ENCODE measurements at regions not wholly inside any gene's neighbourhood (a gene's known extent, or its start where the extent isn't known, plus 50 kb on each side); places are given as distances from the start of the nearest gene placed in this dataset.

- DNase-seq, result no peak
Observed at GRCh38 chr13:22461854-22462490, 718.8 kb upstream of the SGCG start.

DNA sequence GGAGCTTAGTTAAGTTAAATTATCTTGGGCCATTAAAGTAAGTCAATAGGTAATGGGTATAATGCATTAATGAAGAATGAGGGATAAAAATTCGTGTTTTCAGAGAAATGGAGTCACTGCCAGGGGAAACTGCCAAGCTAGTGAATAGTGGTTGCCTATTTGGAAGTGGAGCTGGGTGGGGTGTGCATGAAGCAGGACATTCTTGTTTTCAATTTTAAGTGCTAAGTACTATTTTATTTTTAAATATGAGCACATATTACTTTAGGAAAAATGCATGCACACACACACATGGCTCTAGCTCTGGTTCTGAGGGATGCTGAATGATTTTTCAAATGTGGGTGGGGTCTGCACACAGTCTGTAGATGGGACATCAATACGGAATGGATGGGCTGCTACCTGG, 717.7 kb upstream of the SGCG start:
- no peak for DNase-seq

DNA sequence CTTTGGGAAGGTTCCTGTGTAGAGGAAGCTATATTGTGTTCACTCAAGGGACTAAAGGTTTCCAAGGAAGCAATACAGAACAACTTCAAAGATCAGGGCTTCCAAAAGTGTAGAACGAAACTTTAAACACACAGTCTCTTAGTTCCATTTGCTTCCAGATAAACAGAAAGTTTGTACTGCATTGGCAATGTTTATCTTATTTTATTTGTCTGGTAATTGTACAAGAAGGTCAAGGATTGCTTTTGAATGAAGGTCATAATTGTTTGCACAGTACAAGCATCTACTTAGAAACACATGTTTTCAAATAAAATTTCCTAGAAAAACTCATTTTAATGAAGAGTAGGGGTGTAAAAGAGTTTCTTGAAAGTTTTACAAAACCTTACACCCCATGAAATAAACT, 712.7 kb upstream of the SGCG start:
- DNase-seq, result no peak

DNA sequence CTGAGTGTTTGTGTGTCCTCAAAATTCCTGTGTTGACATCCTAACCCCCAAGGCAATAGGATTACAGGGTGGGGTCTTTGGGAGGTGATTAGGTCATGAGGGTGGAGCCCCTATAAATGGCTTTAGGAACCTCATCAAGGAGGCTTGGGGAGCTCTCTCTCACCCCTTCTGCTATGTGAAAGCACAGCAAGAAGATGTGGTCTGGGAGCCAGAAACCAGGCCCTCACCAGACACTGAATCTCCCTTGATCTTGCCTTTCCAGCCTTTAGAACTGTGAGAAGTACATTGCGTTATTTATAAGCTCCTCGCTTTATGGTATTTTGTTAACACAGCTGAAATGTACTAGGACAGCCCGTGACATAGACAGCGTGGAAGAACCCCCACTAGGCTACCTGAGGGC, 712.0 kb upstream of the SGCG start:
- DNase-seq, result no peak

- DNase-seq, result no peak
Observed at GRCh38 chr13:22469452-22469851, 711.3 kb upstream of the SGCG start.

DNA sequence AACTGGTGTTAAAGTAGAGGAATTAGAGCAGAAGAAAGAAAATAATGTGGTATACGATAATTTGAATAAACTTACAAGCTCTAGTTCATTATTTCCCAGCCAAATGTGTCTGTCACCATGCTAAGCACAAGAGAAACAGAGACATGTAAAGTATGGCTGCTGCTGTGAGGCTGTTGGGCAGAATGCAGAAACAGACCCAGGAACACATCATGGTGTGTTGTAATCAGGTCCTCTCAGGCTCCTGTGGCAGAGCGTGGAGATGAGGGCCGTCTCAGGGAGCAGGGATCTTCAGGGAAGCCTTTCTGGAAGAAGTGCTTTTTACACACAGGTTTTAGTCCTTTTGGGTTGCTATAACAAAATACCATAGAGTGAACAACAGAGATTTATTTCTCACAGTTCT, 710.7 kb upstream of the SGCG start:
- DNase-seq, result no peak

- DNase-seq, result no peak
Observed at GRCh38 chr13:22482496-22483000, 698.2 kb upstream of the SGCG start.

DNA sequence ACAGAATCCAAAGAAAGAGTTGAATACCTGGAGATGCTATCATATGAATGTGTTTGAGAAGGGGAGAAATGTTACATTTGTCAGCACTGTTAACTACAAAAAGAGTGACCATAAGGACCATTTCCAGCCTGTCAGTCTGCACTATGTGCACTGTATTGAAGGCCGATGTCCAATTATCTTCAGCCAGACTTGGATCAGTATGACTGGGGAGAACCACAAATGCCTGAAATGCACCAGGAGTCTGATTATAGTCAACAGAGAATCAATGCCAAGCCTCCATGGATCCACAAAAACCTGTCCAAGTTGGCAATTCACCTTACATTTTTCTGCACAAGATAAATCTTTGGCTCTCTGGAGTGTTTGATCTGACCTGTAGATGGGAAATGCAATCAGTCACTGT, 697.5 kb upstream of the SGCG start:
- no peak for DNase-seq

DNA sequence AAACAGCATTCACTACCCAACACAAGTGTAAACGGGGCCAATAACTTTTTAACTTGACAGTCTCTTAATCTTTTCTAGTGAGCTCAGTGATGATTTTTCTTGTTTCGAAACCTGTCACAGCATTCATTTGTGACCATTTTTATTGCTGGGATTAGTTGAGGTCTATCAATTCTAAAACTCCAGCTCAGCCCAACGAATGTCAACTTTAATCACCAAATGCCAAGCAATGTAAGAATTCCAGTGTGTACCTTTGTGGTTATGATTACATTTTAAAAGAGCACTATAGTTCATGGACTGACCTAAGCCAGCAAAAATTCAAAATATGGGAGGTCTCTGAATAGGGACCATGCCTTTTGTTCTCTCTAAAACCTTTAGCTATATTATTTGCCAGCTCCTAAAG, 694.3 kb upstream of the SGCG start:
- DNase-seq, result no peak

GRCh38 chr13:22487932-22488331, 692.8 kb upstream of the SGCG start:
- no peak for DNase-seq

DNA sequence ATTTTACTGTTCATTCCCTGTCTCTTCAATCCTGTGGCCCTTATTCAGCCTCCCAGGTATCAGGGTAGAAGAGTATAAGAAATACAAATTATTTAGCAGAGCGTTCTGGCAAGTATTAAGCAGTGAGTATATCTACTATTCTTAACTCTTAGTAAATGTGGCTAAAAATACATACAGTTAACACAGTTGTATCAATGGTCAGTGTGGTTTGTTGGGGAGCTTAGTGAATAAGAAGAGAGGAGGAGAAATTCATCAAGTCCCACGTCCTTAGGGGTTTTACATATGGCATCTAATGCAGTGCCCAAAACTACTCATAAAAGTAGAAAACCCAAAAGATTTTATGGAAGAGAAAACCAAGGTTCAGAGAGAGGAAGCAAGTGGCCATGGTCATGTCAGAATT, 691.0 kb upstream of the SGCG start:
- DNase-seq, result no peak

DNA sequence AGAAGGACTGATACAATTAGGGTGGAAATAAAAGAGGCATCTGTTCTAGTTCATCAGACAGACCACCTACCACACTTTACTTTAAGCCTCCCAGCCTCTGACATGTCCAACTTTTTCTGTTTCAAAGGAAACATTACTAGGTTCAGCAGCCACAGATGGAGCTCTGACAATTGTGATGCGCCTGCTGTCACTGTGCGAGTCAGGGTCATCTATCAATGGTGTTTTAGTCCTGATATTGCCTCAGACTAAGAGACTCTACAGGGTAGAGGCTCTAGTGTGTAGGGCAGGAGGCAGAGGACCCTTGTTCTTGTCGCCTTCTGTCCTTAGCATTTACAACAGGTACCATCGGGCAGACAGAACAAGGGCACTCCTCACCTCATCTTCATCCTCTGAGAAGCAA, 685.0 kb upstream of the SGCG start:
- no peak for DNase-seq

- DNase-seq, result no peak
Observed at GRCh38 chr13:22496803-22497508, 683.8 kb upstream of the SGCG start.

DNA sequence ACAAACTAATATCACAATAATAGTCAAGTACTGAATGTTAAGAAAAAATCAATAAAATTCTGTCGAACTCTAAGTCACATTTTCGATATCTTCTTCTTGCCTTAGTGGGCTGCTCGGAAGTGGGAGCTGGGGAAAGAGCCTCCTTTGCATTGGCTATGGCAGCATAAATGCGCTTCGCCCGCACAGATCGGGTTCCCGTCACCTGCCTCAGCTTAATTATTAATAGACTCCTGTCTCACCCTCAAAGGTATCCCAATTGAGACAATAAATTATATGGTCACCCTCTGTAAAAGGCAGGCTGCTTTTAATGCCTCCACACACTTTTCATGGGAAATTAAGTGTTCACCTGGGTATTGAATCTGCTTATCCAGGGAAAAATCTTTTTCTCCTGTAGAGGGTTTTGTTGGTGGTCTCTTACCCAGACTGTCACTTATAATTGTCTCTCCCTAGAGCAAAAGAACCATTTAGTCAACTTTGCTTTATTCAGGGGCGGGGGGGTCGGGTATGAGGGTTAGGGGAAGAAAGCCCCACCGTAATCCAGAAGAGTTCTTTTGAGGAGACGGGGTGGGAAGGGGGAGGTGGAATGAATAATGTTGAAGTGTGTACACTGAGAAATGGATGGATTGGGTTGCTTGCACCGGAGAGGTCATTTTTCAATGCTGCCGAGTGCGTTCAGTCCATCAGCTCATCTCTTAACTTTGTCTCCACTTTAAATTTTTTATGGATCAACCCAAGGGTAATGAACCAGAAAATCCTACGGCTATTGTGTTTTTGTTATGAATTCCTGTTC, 682.6 kb upstream of the SGCG start:
- no peak for DNase-seq

DNA sequence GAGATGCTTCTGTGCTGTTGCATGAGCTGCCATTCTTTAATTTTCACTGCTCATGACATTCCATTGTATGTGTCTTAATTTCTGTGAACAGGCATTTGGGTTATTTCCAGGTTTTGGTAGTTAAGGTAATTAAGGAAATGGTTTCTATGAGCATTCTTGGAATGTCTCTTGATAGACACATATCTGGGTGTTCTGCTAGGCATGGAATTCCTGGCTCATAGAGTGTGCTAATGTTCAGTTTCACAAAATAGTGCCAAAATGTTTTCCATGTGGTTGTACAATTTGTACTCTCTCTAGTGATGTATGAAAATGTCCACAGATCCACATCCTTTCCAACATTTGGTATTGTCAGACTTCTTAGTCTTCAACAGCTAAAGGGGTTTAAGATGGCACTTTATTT, 680.9 kb upstream of the SGCG start:
- DNase-seq, result no peak

DNA sequence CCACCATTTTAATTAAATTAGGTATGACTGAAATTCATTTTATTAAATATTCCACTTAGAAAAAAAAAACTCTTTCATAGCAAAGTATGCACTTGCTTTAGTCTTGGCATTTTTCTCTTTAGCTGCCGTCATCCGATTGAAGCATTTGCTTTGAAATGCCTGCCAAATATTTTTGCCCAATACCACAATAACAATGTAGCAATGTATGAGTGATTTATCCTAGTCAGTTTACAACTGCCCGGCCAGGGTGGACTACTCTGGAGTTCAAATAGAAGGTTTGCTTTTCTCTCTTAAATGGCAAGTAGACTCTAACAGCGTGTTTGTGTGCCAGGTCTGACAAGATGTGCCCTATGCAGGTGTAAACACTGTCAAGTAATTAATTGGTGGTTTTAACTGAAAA, 675.3 kb upstream of the SGCG start:
- no peak for DNase-seq

DNA sequence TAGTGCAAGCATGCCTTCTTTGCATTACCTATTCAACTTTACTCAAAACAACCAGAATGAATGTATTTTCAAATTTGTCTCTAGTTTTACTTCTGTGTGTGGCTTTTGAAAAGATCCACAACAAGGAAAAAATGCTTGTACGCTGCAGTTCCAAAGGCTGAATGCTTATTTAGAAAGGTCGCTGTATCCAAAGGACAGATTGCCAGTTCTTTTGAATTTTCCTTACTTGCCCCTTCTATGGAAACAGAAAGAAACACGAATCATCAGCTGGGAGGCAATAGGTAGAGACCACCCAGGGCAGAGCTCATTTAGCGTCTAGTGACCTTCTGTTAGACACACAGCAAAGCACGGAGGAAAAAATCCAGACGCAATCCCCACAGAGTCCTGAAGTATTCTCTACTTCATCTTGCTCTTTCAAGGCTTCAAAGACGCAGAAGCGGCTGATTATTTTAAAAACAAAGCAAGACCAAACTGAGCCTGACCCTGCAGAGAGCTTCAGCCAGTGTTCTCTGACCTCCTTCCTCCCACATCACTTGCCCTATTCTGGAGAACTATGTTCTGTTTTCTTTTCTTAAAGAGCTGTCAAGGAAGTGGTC, 674.6 kb upstream of the SGCG start:
- DNase-seq, result no peak

DNA sequence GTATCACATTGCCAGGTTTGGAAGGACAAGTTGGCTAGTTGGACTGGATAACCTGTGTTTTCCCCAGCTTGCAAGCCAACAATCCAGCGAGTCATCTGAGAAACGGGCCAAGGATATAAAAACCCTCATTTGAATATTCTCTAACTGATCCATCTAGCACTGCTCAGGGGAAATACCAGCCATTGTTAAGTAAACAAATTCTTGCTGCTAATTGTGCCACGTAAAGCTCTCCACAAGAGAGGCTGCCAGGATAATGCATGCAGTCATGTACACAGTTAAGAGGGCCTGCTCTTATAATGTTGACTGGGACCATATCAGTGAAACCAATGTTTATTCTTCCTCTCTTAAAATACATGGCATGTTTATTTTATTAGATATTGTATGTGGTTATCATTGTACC, 663.2 kb upstream of the SGCG start:
- DNase-seq, result no peak

DNA sequence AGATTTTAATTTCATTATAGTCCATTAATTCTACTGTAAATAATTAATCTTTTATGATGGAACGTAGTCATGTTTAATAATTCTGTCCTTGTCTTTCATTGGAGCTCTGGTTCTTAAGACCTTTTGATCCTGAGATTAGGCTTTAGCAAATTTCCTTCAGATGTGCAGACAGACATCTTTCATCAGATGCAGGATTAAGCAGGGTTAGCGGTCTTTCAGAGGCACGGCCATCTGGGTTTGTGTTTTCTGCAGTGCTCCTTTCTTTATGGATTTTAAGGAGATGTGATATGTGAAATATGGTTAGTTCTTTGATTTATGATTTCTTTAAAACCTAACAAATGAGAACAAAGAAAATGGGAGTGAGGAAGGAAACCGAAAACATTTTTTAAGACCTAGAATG, 643.9 kb upstream of the SGCG start:
- no peak for DNase-seq

DNA sequence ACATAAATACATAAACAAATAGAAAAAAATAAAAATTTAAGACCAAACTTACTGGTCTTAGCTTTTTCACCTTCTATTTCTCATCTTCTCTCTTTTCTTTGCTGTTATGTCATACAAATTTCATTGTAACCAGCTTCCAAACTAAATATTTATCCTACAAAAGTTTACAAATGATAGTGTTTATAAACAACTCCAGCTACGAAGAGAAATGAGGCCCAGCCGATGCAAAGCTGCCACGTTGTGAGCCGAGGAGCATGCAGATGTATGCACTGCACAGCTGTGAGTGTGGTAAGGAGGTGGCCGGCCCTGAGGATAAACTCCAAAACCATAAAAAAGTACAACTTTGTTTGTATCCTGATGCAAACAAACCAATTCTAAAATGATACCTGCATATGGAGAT, 642.4 kb upstream of the SGCG start:
- no peak for DNase-seq

GRCh38 chr13:22549126-22549525, 631.7 kb upstream of the SGCG start:
- DNase-seq, result no peak

DNA sequence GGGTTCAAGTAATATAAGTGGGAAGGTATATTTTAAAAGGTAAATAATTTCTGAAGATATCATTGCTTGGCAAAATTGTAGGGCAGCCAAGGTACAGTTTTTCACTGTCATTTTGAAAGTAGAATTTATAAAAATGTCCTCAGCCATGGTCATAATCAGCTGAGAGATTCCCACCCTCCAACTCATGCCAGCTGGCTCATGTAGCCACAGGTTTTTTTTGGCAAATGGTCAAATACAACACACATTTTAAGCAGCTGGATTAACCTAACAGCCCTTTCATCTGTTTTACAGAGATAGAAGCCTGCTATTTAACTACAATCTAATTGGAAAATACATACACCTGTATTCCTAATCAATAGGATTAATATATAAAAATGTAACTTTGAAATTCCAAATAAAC, 619.2 kb upstream of the SGCG start:
- DNase-seq, result no peak

DNA sequence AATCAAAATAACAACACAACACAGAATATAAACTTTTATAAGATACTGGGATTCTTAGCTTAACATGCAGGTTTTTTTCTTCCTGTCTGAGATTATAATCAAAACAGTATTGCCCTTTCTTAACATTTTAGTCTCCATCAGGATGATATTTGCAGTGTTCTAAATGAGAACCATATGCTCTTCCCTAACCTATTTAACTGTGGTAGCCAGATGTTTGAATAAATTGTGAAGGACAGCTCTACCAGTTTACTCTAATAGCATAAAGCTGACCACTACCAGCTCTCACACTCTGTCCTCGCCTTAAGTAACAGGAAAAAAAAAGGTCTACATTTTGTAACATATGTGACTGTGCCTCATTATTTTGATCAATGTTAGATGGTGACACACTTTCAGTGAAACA, 618.7 kb upstream of the SGCG start:
- DNase-seq, result no peak

DNA sequence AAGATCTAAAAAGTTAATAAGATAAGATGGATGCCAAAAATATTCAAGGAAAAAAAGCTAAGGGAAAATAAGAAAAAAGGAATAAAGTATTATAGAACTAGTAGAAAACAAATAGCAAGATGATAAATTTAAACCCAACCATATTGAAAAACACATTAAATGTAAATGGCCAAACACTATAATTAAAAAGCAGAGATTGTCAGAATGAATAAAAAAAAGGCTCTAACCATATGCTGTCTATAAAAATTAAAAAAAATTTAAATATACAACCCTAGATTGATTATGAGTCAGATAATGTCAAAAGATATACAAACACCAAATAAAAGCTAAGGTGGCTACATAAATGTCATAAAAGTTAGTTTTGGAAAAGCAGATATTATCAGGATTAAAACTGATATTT, 617.5 kb upstream of the SGCG start:
- no peak for DNase-seq

Data from KG1 (cell line).